HEK293 (cell line): ENCODE measurements at regions not wholly inside any gene's neighbourhood (a gene's known extent, or its start where the extent isn't known, plus 50 kb on each side); places are given as distances from the start of the nearest gene placed in this dataset.

ENCODE experiments used
- CTCF ChIA-PET: fragments of 350-600 bp; formaldehyde crosslinking; extraction: SDS; loops from one replicate; lab custom pipeline; 2021; ENCODE audit warnings: antibody characterized with exemption; lab: Yijun Ruan, JAX
- POLR2A ChIA-PET: fragments of 300-600 bp; formaldehyde crosslinking; extraction: SDS; loops from one replicate; lab custom pipeline; 2020; ENCODE audit warnings: antibody characterized with exemption, inconsistent platforms; lab: Yijun Ruan, JAX
- H3K27ac ChIP-seq: fragments of 200-500 bp; sonication (Bioruptor generic); 2 replicates; pipeline ENCODE4 v1.5.1; 2014; ENCODE audit warnings: low read depth, low read length, control low read depth, inconsistent platforms; ENCODE audit errors: extremely low read depth
- H3K36me3 ChIP-seq, 2 experiments: fragments of 200-500 bp in 1 of 2; sonication (Bioruptor generic) in 1 of 2; 1 replicate in 1 of 2; 2 replicates in 1 of 2; pipeline ENCODE4 v1.5.1; 2014 to 2017; ENCODE audit warnings: inconsistent platforms in 2 of 2, low read length in 2 of 2; ENCODE audit not compliant: control insufficient read depth in 2 of 2, insufficient read depth in 1 of 2
- H3K4me1 ChIP-seq: fragments of 200-500 bp; sonication (Bioruptor generic); 2 replicates; pipeline ENCODE4 v1.5.1; 2014; ENCODE audit warnings: mild to moderate bottlenecking, low read length, inconsistent platforms; ENCODE audit not compliant: control insufficient read depth, insufficient read depth
- H3K4me3 ChIP-seq: 2 replicates; pipeline ENCODE4 v1.5.1; 2011; ENCODE audit warnings: low read depth, mild to moderate bottlenecking, control low read depth, low read length, moderate library complexity
- H3K9me3 ChIP-seq: fragments of 200-500 bp; sonication (Bioruptor generic); 2 replicates; pipeline ENCODE4 v1.5.1; 2014; ENCODE audit warnings: low read depth, low read length, inconsistent platforms; ENCODE audit not compliant: control insufficient read depth, insufficient read depth
- BCL11A ChIP-seq: fragments of 450-650 bp; formaldehyde crosslinking; IDR thresholded peaks from 2 replicates; pipeline ENCODE4 v1.5.1; 2016; ENCODE audit warnings: low read depth, missing biosample characterization, missing genetic modification characterization
- GFI1B ChIP-seq: fragments of 450-650 bp; formaldehyde crosslinking; IDR thresholded peaks from 2 replicates; pipeline ENCODE4 v1.5.1; 2016; ENCODE audit warnings: missing biosample characterization, missing genetic modification characterization
- GLIS2 ChIP-seq: fragments of 450-650 bp; formaldehyde crosslinking; IDR thresholded peaks from 2 replicates; pipeline ENCODE4 v1.5.1; 2016; ENCODE audit warnings: missing biosample characterization, missing genetic modification characterization
- KLF16 ChIP-seq: fragments of 450-650 bp; formaldehyde crosslinking; IDR thresholded peaks from 2 replicates; pipeline ENCODE4 v1.5.1; 2017; ENCODE audit warnings: missing biosample characterization, missing genetic modification characterization
- MZF1 ChIP-seq: fragments of 450-650 bp; formaldehyde crosslinking; IDR thresholded peaks from 2 replicates; pipeline ENCODE4 v1.5.1; 2017; ENCODE audit warnings: missing biosample characterization, missing genetic modification characterization, borderline replicate concordance
- REPIN1 ChIP-seq: fragments of 450-650 bp; formaldehyde crosslinking; IDR thresholded peaks from 2 replicates; pipeline ENCODE4 v1.5.1; 2017; ENCODE audit warnings: missing biosample characterization, missing genetic modification characterization, low read depth
- SCRT2 ChIP-seq: fragments of 450-650 bp; formaldehyde crosslinking; IDR thresholded peaks from 2 replicates; pipeline ENCODE4 v1.5.1; 2016; ENCODE audit warnings: missing biosample characterization, missing genetic modification characterization
- ZBTB7A ChIP-seq: fragments of 450-650 bp; formaldehyde crosslinking; IDR thresholded peaks from 2 replicates; pipeline ENCODE4 v1.5.1; 2016; ENCODE audit warnings: low read depth, missing biosample characterization, missing genetic modification characterization
- ZFHX2 ChIP-seq: fragments of 450-650 bp; formaldehyde crosslinking; conservative IDR thresholded peaks from 2 replicates; pipeline ENCODE4 v1.5.1; 2016; ENCODE audit warnings: missing biosample characterization, missing genetic modification characterization
- ZNF114 ChIP-seq: fragments of 450-650 bp; formaldehyde crosslinking; IDR thresholded peaks from 2 replicates; pipeline ENCODE4 v1.5.0; 2017; ENCODE audit warnings: missing biosample characterization, missing genetic modification characterization
- ZNF184 ChIP-seq: fragments of 450-650 bp; IDR thresholded peaks from 2 replicates; pipeline ENCODE4 v1.5.1; 2018; ENCODE audit warnings: missing biosample characterization, mild to moderate bottlenecking, missing genetic modification characterization
- ZNF19 ChIP-seq: fragments of 450-650 bp; formaldehyde crosslinking; IDR thresholded peaks from 2 replicates; pipeline ENCODE4; 2016; ENCODE audit warnings: missing biosample characterization, missing genetic modification characterization, low read depth
- ZNF2 ChIP-seq: fragments of 450-650 bp; formaldehyde crosslinking; IDR thresholded peaks from 2 replicates; pipeline ENCODE4 v1.5.1; 2016; ENCODE audit warnings: missing biosample characterization, missing genetic modification characterization
- ZNF324 ChIP-seq: fragments of 450-650 bp; formaldehyde crosslinking; IDR thresholded peaks from 2 replicates; pipeline ENCODE4 v1.5.1; 2016; ENCODE audit warnings: missing biosample characterization, missing genetic modification characterization
- ZNF354C ChIP-seq: fragments of 450-650 bp; formaldehyde crosslinking; IDR thresholded peaks from 2 replicates; pipeline ENCODE4 v1.5.1; 2016; ENCODE audit warnings: missing biosample characterization, missing genetic modification characterization, low read depth, borderline replicate concordance
- ZNF521 ChIP-seq: fragments of 450-650 bp; formaldehyde crosslinking; IDR thresholded peaks from 2 replicates; pipeline ENCODE4 v1.5.1; 2017; ENCODE audit warnings: missing biosample characterization, mild to moderate bottlenecking, missing genetic modification characterization
- ZNF529 ChIP-seq: fragments of 450-650 bp; formaldehyde crosslinking; IDR thresholded peaks from 2 replicates; pipeline ENCODE4 v1.5.1; 2017; ENCODE audit warnings: missing genetic modification characterization, missing biosample characterization; ENCODE audit not compliant: insufficient replicate concordance
- ZNF596 ChIP-seq: fragments of 450-650 bp; IDR thresholded peaks from 2 replicates; pipeline ENCODE4 v1.5.0; 2018; ENCODE audit warnings: missing biosample characterization, mild to moderate bottlenecking, missing genetic modification characterization, moderate library complexity
- ZNF660 ChIP-seq: fragments of 450-650 bp; IDR thresholded peaks from 2 replicates; pipeline ENCODE4 v1.5.1; 2018; ENCODE audit warnings: missing biosample characterization, mild to moderate bottlenecking, missing genetic modification characterization
- ZNF670 ChIP-seq: fragments of 450-650 bp; formaldehyde crosslinking; IDR thresholded peaks from 2 replicates; pipeline ENCODE4 v1.5.1; 2016; ENCODE audit warnings: missing biosample characterization, missing genetic modification characterization, low read depth
- ZNF776 ChIP-seq: fragments of 450-650 bp; formaldehyde crosslinking; IDR thresholded peaks from 2 replicates; pipeline ENCODE4 v1.5.0; 2017; ENCODE audit warnings: missing biosample characterization, missing genetic modification characterization, borderline replicate concordance
- ZNF791 ChIP-seq: fragments of 450-650 bp; formaldehyde crosslinking; IDR thresholded peaks from 2 replicates; pipeline ENCODE4 v1.5.1; 2016; ENCODE audit warnings: missing biosample characterization, missing genetic modification characterization
- ZNF792 ChIP-seq: fragments of 450-650 bp; formaldehyde crosslinking; IDR thresholded peaks from 2 replicates; pipeline ENCODE4 v1.5.1; 2016; ENCODE audit warnings: missing biosample characterization, missing genetic modification characterization
- ZNF830 ChIP-seq: fragments of 450-650 bp; IDR thresholded peaks from 2 replicates; pipeline ENCODE4 v1.5.0; 2018; ENCODE audit warnings: missing biosample characterization, missing genetic modification characterization, low read depth, mild to moderate bottlenecking, moderate library complexity
- ZNF837 ChIP-seq: fragments of 450-650 bp; formaldehyde crosslinking; IDR thresholded peaks from 2 replicates; pipeline ENCODE4 v1.5.1; 2016; ENCODE audit warnings: missing biosample characterization, missing genetic modification characterization
- TF ChIP-seq, protein P1 (sequence below): fragments of 450-650 bp; formaldehyde crosslinking; IDR thresholded peaks from 2 replicates; pipeline ENCODE4 v1.5.1; 2016; ENCODE audit warnings: missing biosample characterization, missing genetic modification characterization
- TF ChIP-seq, protein P2 (sequence below): fragments of 450-650 bp; formaldehyde crosslinking; IDR thresholded peaks from 2 replicates; pipeline ENCODE4 v1.5.1; 2016; ENCODE audit warnings: missing biosample characterization, missing genetic modification characterization, low read depth
- TF ChIP-seq, protein P3 (sequence below): fragments of 450-650 bp; formaldehyde crosslinking; IDR thresholded peaks from 2 replicates; pipeline ENCODE4 v1.5.1; 2016; ENCODE audit warnings: missing biosample characterization, missing genetic modification characterization

GRCh38 chr20:10792291-10792690, 118.5 kb upstream of the JAG1 start:
- POLR2A ChIA-PET = no interaction called here
- no peak overlapping the region for H3K4me3 ChIP-seq
- H3K36me3 ChIP-seq = no peaks in the 10 kb centered on the region
- TF ChIP-seq ZNF791 (tag by site-specific recombination) = no peak
- TF ChIP-seq ZNF184 = no peak
- no peak for TF ChIP-seq ZNF776 (tag by site-specific recombination)
- TF ChIP-seq ZNF596 (tag by site-specific recombination) = no peak
- no peak for TF ChIP-seq ZNF792 (tag by site-specific recombination)
- TF ChIP-seq GFI1B (tag by site-specific recombination) = no peak
- no peak for TF ChIP-seq ZNF354C (tag by site-specific recombination)
- TF ChIP-seq ZNF19 (tag by site-specific recombination) = no peak
- TF ChIP-seq ZNF660 (tag by site-specific recombination) = no peak
- TF ChIP-seq ZFHX2 (tag by site-specific recombination) = no peak
- no peak for TF ChIP-seq ZNF114 (tag by site-specific recombination)
- TF ChIP-seq SCRT2 (tag by site-specific recombination) = no peak
- no peak overlapping the region for H3K27ac ChIP-seq
- no peaks in the 10 kb centered on the region for H3K9me3 ChIP-seq
- CTCF ChIA-PET = no interaction called here
- H3K4me1 ChIP-seq = no peaks in the 10 kb centered on the region

DNA sequence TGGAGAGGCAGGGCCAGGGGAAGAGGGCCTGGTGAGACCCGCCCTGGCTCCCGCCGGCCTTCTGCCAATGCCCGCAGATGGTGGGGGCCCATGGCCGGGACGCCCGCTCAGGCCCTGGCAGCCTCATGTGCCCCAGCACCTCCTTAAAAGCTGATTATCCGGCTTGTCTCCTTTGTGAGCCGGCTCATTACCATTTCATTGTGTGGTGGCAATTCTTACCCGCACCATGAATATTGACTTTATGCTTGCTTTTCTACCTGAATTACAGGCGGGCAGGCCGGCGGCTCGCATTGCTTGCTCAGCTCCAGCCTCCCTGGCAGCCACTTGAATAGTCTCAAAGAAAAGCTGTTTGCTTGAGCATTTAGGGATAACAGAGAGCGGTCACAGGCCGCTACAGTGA, 120.0 kb upstream of the JAG1 start:
- H3K36me3 ChIP-seq = no peaks in the 10 kb centered on the region
- no peak overlapping the region for H3K27ac ChIP-seq
- H3K9me3 ChIP-seq = no peaks in the 10 kb centered on the region
- POLR2A ChIA-PET = no interaction called here
- no peaks in the 10 kb centered on the region for H3K4me1 ChIP-seq
- H3K4me3 ChIP-seq = no peak overlapping the region
- CTCF ChIA-PET = no interaction called here
- TF ChIP-seq, protein P1, sequence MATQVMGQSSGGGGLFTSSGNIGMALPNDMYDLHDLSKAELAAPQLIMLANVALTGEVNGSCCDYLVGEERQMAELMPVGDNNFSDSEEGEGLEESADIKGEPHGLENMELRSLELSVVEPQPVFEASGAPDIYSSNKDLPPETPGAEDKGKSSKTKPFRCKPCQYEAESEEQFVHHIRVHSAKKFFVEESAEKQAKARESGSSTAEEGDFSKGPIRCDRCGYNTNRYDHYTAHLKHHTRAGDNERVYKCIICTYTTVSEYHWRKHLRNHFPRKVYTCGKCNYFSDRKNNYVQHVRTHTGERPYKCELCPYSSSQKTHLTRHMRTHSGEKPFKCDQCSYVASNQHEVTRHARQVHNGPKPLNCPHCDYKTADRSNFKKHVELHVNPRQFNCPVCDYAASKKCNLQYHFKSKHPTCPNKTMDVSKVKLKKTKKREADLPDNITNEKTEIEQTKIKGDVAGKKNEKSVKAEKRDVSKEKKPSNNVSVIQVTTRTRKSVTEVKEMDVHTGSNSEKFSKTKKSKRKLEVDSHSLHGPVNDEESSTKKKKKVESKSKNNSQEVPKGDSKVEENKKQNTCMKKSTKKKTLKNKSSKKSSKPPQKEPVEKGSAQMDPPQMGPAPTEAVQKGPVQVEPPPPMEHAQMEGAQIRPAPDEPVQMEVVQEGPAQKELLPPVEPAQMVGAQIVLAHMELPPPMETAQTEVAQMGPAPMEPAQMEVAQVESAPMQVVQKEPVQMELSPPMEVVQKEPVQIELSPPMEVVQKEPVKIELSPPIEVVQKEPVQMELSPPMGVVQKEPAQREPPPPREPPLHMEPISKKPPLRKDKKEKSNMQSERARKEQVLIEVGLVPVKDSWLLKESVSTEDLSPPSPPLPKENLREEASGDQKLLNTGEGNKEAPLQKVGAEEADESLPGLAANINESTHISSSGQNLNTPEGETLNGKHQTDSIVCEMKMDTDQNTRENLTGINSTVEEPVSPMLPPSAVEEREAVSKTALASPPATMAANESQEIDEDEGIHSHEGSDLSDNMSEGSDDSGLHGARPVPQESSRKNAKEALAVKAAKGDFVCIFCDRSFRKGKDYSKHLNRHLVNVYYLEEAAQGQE (tag by site-specific recombination) = no peak
- no peak for TF ChIP-seq ZNF2
- TF ChIP-seq, protein P2, sequence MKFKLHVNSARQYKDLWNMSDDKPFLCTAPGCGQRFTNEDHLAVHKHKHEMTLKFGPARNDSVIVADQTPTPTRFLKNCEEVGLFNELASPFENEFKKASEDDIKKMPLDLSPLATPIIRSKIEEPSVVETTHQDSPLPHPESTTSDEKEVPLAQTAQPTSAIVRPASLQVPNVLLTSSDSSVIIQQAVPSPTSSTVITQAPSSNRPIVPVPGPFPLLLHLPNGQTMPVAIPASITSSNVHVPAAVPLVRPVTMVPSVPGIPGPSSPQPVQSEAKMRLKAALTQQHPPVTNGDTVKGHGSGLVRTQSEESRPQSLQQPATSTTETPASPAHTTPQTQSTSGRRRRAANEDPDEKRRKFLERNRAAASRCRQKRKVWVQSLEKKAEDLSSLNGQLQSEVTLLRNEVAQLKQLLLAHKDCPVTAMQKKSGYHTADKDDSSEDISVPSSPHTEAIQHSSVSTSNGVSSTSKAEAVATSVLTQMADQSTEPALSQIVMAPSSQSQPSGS (tag by site-specific recombination) = no peak
- no peak for TF ChIP-seq KLF16
- TF ChIP-seq MZF1 (tag by site-specific recombination) = no peak
- TF ChIP-seq, protein P3, sequence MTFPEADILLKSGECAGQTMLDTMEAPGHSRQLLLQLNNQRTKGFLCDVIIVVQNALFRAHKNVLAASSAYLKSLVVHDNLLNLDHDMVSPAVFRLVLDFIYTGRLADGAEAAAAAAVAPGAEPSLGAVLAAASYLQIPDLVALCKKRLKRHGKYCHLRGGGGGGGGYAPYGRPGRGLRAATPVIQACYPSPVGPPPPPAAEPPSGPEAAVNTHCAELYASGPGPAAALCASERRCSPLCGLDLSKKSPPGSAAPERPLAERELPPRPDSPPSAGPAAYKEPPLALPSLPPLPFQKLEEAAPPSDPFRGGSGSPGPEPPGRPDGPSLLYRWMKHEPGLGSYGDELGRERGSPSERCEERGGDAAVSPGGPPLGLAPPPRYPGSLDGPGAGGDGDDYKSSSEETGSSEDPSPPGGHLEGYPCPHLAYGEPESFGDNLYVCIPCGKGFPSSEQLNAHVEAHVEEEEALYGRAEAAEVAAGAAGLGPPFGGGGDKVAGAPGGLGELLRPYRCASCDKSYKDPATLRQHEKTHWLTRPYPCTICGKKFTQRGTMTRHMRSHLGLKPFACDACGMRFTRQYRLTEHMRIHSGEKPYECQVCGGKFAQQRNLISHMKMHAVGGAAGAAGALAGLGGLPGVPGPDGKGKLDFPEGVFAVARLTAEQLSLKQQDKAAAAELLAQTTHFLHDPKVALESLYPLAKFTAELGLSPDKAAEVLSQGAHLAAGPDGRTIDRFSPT (tag by site-specific recombination) = no peak
- no peak for TF ChIP-seq ZNF670 (tag by site-specific recombination)
- TF ChIP-seq ZNF354C (tag by site-specific recombination) = no peak
- TF ChIP-seq ZNF830 = no peak
- TF ChIP-seq ZBTB7A = no peak
- TF ChIP-seq GLIS2 (tag by site-specific recombination) = no peak
- TF ChIP-seq ZNF521 = no peak
- no peak for TF ChIP-seq REPIN1 (tag by site-specific recombination)
- TF ChIP-seq BCL11A = no peak
- TF ChIP-seq ZNF529 (tag by site-specific recombination) = no peak
- no peak for TF ChIP-seq ZNF837 (tag by site-specific recombination)
- TF ChIP-seq ZNF324 (tag by site-specific recombination) = no peak
